ENCODE measurements at regions not wholly inside any gene's neighbourhood (a gene's known extent, or its start where the extent isn't known, plus 50 kb on each side); places are given as distances from the start of the nearest gene placed in this dataset.

GRCh38 chr3:22908989-22909507 is 294.1 kb upstream of the UBE2E2 start:
- DNase-seq: no peak

GRCh38 chr3:22916933-22917332 is 286.2 kb upstream of the UBE2E2 start:
- DNase-seq: no peak

GRCh38 chr3:22920006-22920405 is 283.1 kb upstream of the UBE2E2 start:
- no peak for DNase-seq

- no peak for DNase-seq
Measured at GRCh38 chr3:22922317-22922716, 280.8 kb upstream of the UBE2E2 start.

- no peak for DNase-seq
Measured at GRCh38 chr3:22923711-22924110, 279.4 kb upstream of the UBE2E2 start.

- DNase-seq: no peak
Measured at GRCh38 chr3:22928216-22929110, 274.7 kb upstream of the UBE2E2 start.

- DNase-seq: no peak
Measured at GRCh38 chr3:22933051-22933840, 269.9 kb upstream of the UBE2E2 start.

GRCh38 chr3:22933841-22934116 is 269.3 kb upstream of the UBE2E2 start:
- DNase-seq: no peak

- no peak for DNase-seq
Measured at GRCh38 chr3:22935040-22935439, 268.1 kb upstream of the UBE2E2 start.

GRCh38 chr3:22937536-22937935 is 265.6 kb upstream of the UBE2E2 start:
- DNase-seq: no peak

GRCh38 chr3:22938739-22939138 is 264.4 kb upstream of the UBE2E2 start:
- no peak for DNase-seq

GRCh38 chr3:22939349-22939748 is 263.8 kb upstream of the UBE2E2 start:
- no peak for DNase-seq

- DNase-seq: no peak
Measured at GRCh38 chr3:22940285-22940684, 262.8 kb upstream of the UBE2E2 start.

- DNase-seq: no peak
Measured at GRCh38 chr3:22942981-22943380, 260.1 kb upstream of the UBE2E2 start.

GRCh38 chr3:22947851-22948250 is 255.3 kb upstream of the UBE2E2 start:
- no peak for DNase-seq

GRCh38 chr3:22951910-22952309 is 251.2 kb upstream of the UBE2E2 start:
- no peak for DNase-seq

GRCh38 chr3:22952860-22953259 is 250.3 kb upstream of the UBE2E2 start:
- no peak for DNase-seq

- no peak for DNase-seq
Measured at GRCh38 chr3:22959593-22959992, 243.5 kb upstream of the UBE2E2 start.

GRCh38 chr3:22960105-22960984 is 242.8 kb upstream of the UBE2E2 start:
- no peak for DNase-seq

GRCh38 chr3:22962244-22962643 is 240.9 kb upstream of the UBE2E2 start:
- DNase-seq: no peak

- no peak for DNase-seq
Measured at GRCh38 chr3:22966349-22966748, 236.8 kb upstream of the UBE2E2 start.

- no peak for DNase-seq
Measured at GRCh38 chr3:22969276-22969675, 233.9 kb upstream of the UBE2E2 start.

GRCh38 chr3:22971497-22971896 is 231.6 kb upstream of the UBE2E2 start:
- no peak for DNase-seq
